ENCODE measurements at regions not wholly inside any gene's neighbourhood (a gene's known extent, or its start where the extent isn't known, plus 50 kb on each side); places are given as distances from the start of the nearest gene placed in this dataset.

- Histone ChIP-seq H3K4me1 (ENCODE audit: control insufficient read depth in 2 of 2, insufficient read depth in 2 of 2, low read length in 1 of 2) (peaks cover 0 to 5% of the 10 kb centered on the region in 2 donors), H3K27ac (ENCODE audit: low read depth in 2 of 2, low read length in 1 of 2) (no peak overlapping the region), H3K27me3 (ENCODE audit: control insufficient read depth in 1 of 2, insufficient read depth in 2 of 2, low read length in 2 of 2) (no peaks in the 10 kb centered on the region), H3K9me3 (ENCODE audit: control insufficient read depth in 2 of 2, insufficient read depth in 1 of 2, low read depth in 1 of 2, low read length in 1 of 2) (no peaks in the 10 kb centered on the region), H3K36me3 (ENCODE audit: control insufficient read depth in 2 of 2, insufficient read depth in 2 of 2, low read length in 1 of 2) (no peaks in the 10 kb centered on the region), H3K4me3 (ENCODE audit: low read depth in 1 of 2, low read length in 2 of 2) (no peak overlapping the region)
- WGBS, 2 donors = 66 to 68% methylated on average over 10 of the region's 10 CpGs
Observed at GRCh38 chr1:54463259-54464030, 57.3 kb upstream of the SSBP3 start.

- Histone ChIP-seq H3K4me1 (ENCODE audit: control insufficient read depth in 2 of 2, insufficient read depth in 2 of 2, low read length in 1 of 2) (peaks cover 0 to 5% of the 10 kb centered on the region in 2 donors), H3K4me3 (ENCODE audit: low read depth in 1 of 2, low read length in 2 of 2) (no peak overlapping the region), H3K27ac (ENCODE audit: low read depth in 2 of 2, low read length in 1 of 2) (no peak overlapping the region), H3K36me3 (ENCODE audit: control insufficient read depth in 2 of 2, insufficient read depth in 2 of 2, low read length in 1 of 2) (no peaks in the 10 kb centered on the region), H3K27me3 (ENCODE audit: control insufficient read depth in 1 of 2, insufficient read depth in 2 of 2, low read length in 2 of 2) (no peaks in the 10 kb centered on the region), H3K9me3 (ENCODE audit: control insufficient read depth in 2 of 2, insufficient read depth in 1 of 2, low read depth in 1 of 2, low read length in 1 of 2) (no peaks in the 10 kb centered on the region)
- WGBS, 2 donors = 84 to 86% methylated on average over 13 of the region's 13 CpGs
Observed at GRCh38 chr1:54462597-54463258, 56.5 kb upstream of the SSBP3 start.

GRCh38 chr1:54461731-54462596, 55.8 kb upstream of the SSBP3 start:
- H3K4me3 ChIP-seq (ENCODE audit: low read depth in 1 of 2, low read length in 2 of 2) = no peak overlapping the region
- H3K27me3 ChIP-seq (ENCODE audit: control insufficient read depth in 1 of 2, insufficient read depth in 2 of 2, low read length in 2 of 2) = no peaks in the 10 kb centered on the region
- 74 to 76% methylated on average over 16 of the region's 16 CpGs for WGBS, 2 donors
- H3K27ac ChIP-seq (ENCODE audit: low read depth in 2 of 2, low read length in 1 of 2) = no peak overlapping the region
- peaks cover 0 to 5% of the 10 kb centered on the region in 2 donors for H3K4me1 ChIP-seq (ENCODE audit: control insufficient read depth in 2 of 2, insufficient read depth in 2 of 2, low read length in 1 of 2)
- no peaks in the 10 kb centered on the region for H3K36me3 ChIP-seq (ENCODE audit: control insufficient read depth in 2 of 2, insufficient read depth in 2 of 2, low read length in 1 of 2)
- no peaks in the 10 kb centered on the region for H3K9me3 ChIP-seq (ENCODE audit: control insufficient read depth in 2 of 2, insufficient read depth in 1 of 2, low read depth in 1 of 2, low read length in 1 of 2)

- Histone ChIP-seq H3K36me3 (ENCODE audit: control insufficient read depth in 2 of 2, insufficient read depth in 2 of 2, low read length in 1 of 2) (no peaks in the 10 kb centered on the region), H3K4me1 (ENCODE audit: control insufficient read depth in 2 of 2, insufficient read depth in 2 of 2, low read length in 1 of 2) (peaks cover 0 to 5% of the 10 kb centered on the region in 2 donors), H3K4me3 (ENCODE audit: low read depth in 1 of 2, low read length in 2 of 2) (no peak overlapping the region), H3K27ac (ENCODE audit: low read depth in 2 of 2, low read length in 1 of 2) (no peak overlapping the region), H3K9me3 (ENCODE audit: control insufficient read depth in 2 of 2, insufficient read depth in 1 of 2, low read depth in 1 of 2, low read length in 1 of 2) (no peaks in the 10 kb centered on the region), H3K27me3 (ENCODE audit: control insufficient read depth in 1 of 2, insufficient read depth in 2 of 2, low read length in 2 of 2) (no peaks in the 10 kb centered on the region)
- WGBS, 2 donors = 92 to 94% methylated on average over 8 of the region's 8 CpGs
Observed at GRCh38 chr1:54460861-54461387, 54.7 kb upstream of the SSBP3 start.

GRCh38 chr1:54460351-54460750, 54.2 kb upstream of the SSBP3 start:
- H3K9me3 ChIP-seq (ENCODE audit: control insufficient read depth in 2 of 2, insufficient read depth in 1 of 2, low read depth in 1 of 2, low read length in 1 of 2) = no peaks in the 10 kb centered on the region
- no peak overlapping the region for H3K4me3 ChIP-seq (ENCODE audit: low read depth in 1 of 2, low read length in 2 of 2)
- no peaks in the 10 kb centered on the region for H3K27me3 ChIP-seq (ENCODE audit: control insufficient read depth in 1 of 2, insufficient read depth in 2 of 2, low read length in 2 of 2)
- peaks cover 0 to 5% of the 10 kb centered on the region in 2 donors for H3K4me1 ChIP-seq (ENCODE audit: control insufficient read depth in 2 of 2, insufficient read depth in 2 of 2, low read length in 1 of 2)
- no peak overlapping the region for H3K27ac ChIP-seq (ENCODE audit: low read depth in 2 of 2, low read length in 1 of 2)
- no peaks in the 10 kb centered on the region for H3K36me3 ChIP-seq (ENCODE audit: control insufficient read depth in 2 of 2, insufficient read depth in 2 of 2, low read length in 1 of 2)
- 74 to 94% methylated on average over 2 of the region's 2 CpGs for WGBS, 2 donors

GRCh38 chr1:54459726-54460191, 53.6 kb upstream of the SSBP3 start:
- Histone ChIP-seq H3K36me3 (ENCODE audit: control insufficient read depth in 2 of 2, insufficient read depth in 2 of 2, low read length in 1 of 2) (no peaks in the 10 kb centered on the region), H3K4me3 (ENCODE audit: low read depth in 1 of 2, low read length in 2 of 2) (no peak overlapping the region), H3K27ac (ENCODE audit: low read depth in 2 of 2, low read length in 1 of 2) (no peak overlapping the region), H3K9me3 (ENCODE audit: control insufficient read depth in 2 of 2, insufficient read depth in 1 of 2, low read depth in 1 of 2, low read length in 1 of 2) (no peaks in the 10 kb centered on the region), H3K4me1 (ENCODE audit: control insufficient read depth in 2 of 2, insufficient read depth in 2 of 2, low read length in 1 of 2) (peaks cover 0 to 4% of the 10 kb centered on the region in 2 donors), H3K27me3 (ENCODE audit: control insufficient read depth in 1 of 2, insufficient read depth in 2 of 2, low read length in 2 of 2) (no peaks in the 10 kb centered on the region)
- WGBS, 2 donors = 28 to 30% methylated on average over 4 of the region's 4 CpGs

GRCh38 chr1:54459140-54459539, 52.9 kb upstream of the SSBP3 start:
- H3K9me3 ChIP-seq (ENCODE audit: control insufficient read depth in 2 of 2, insufficient read depth in 1 of 2, low read depth in 1 of 2, low read length in 1 of 2) = no peaks in the 10 kb centered on the region
- no peaks in the 10 kb centered on the region for H3K27me3 ChIP-seq (ENCODE audit: control insufficient read depth in 1 of 2, insufficient read depth in 2 of 2, low read length in 2 of 2)
- no peak overlapping the region for H3K4me3 ChIP-seq (ENCODE audit: low read depth in 1 of 2, low read length in 2 of 2)
- H3K36me3 ChIP-seq (ENCODE audit: control insufficient read depth in 2 of 2, insufficient read depth in 2 of 2, low read length in 1 of 2) = no peaks in the 10 kb centered on the region
- no peaks in the 10 kb centered on the region for H3K4me1 ChIP-seq (ENCODE audit: control insufficient read depth in 2 of 2, insufficient read depth in 2 of 2, low read length in 1 of 2)
- H3K27ac ChIP-seq (ENCODE audit: low read depth in 2 of 2, low read length in 1 of 2) = no peak overlapping the region

GRCh38 chr1:54456921-54457529, 50.8 kb upstream of the SSBP3 start:
- Histone ChIP-seq H3K36me3 (ENCODE audit: control insufficient read depth in 2 of 2, insufficient read depth in 2 of 2, low read length in 1 of 2) (no peaks in the 10 kb centered on the region), H3K9me3 (ENCODE audit: control insufficient read depth in 2 of 2, insufficient read depth in 1 of 2, low read depth in 1 of 2, low read length in 1 of 2) (no peaks in the 10 kb centered on the region), H3K4me3 (ENCODE audit: low read depth in 1 of 2, low read length in 2 of 2) (no peak overlapping the region), H3K27ac (ENCODE audit: low read depth in 2 of 2, low read length in 1 of 2) (no peak overlapping the region), H3K27me3 (ENCODE audit: control insufficient read depth in 1 of 2, insufficient read depth in 2 of 2, low read length in 2 of 2) (no peaks in the 10 kb centered on the region), H3K4me1 (ENCODE audit: control insufficient read depth in 2 of 2, insufficient read depth in 2 of 2, low read length in 1 of 2) (no peaks in the 10 kb centered on the region)
- 92 to 95% methylated on average over 6 of the region's 6 CpGs for WGBS, 2 donors

GRCh38 chr1:54456361-54456760, 50.2 kb upstream of the SSBP3 start:
- Histone ChIP-seq H3K9me3 (ENCODE audit: control insufficient read depth in 2 of 2, insufficient read depth in 1 of 2, low read depth in 1 of 2, low read length in 1 of 2) (no peaks in the 10 kb centered on the region), H3K4me3 (ENCODE audit: low read depth in 1 of 2, low read length in 2 of 2) (no peak overlapping the region), H3K4me1 (ENCODE audit: control insufficient read depth in 2 of 2, insufficient read depth in 2 of 2, low read length in 1 of 2) (no peaks in the 10 kb centered on the region), H3K36me3 (ENCODE audit: control insufficient read depth in 2 of 2, insufficient read depth in 2 of 2, low read length in 1 of 2) (no peaks in the 10 kb centered on the region), H3K27me3 (ENCODE audit: control insufficient read depth in 1 of 2, insufficient read depth in 2 of 2, low read length in 2 of 2) (no peaks in the 10 kb centered on the region), H3K27ac (ENCODE audit: low read depth in 2 of 2, low read length in 1 of 2) (no peak overlapping the region)
- WGBS, 2 donors = 77 to 79% methylated on average over 3 of the region's 3 CpGs
